HL-60/S4 (cell line): ENCODE measurements at regions not wholly inside any gene's neighbourhood (a gene's known extent, or its start where the extent isn't known, plus 50 kb on each side); places are given as distances from the start of the nearest gene placed in this dataset.

ENCODE experiments used
- in situ Hi-C: fragments of 300-500 bp; cut with MboI; formaldehyde crosslinking; loops from 2 replicates; pipeline ENCODE4 v1.14.3; 2022; ENCODE audit warnings: low sequenced_read_pairs

GRCh38 chr3:159210336-159210735 is 408.5 kb downstream of the MFSD1 start:
- in situ Hi-C loops = no loop called here

- in situ Hi-C loops = no loop called here
These were observed 414.5 kb downstream of the MFSD1 start for GRCh38 chr3:159216311-159216710.

DNA sequence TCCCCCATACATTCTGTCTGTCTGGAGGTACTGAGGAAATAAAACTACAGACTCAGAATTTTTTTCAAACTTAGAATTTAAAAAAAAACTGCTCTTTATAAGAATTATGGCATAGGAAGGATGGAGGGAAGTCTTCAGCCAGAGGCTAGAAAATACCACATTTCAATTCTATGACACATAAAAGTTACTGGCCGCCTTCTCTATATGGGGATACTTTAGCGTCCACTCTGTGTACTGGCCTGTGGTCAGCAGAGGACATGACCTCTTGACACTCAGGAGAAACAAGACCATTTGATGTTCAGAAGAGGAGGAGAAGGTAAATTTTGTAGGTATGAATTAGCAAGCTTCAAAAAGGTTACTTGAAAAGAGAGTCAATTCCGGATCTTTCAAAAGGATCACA is 417.4 kb downstream of the MFSD1 start:
- in situ Hi-C loops = no loop called here

- in situ Hi-C loops = no loop called here
These were observed 419.5 kb downstream of the MFSD1 start for GRCh38 chr3:159221335-159221734.

GRCh38 chr3:159229116-159229680 is 427.3 kb downstream of the MFSD1 start:
- in situ Hi-C loops = no loop called here

DNA sequence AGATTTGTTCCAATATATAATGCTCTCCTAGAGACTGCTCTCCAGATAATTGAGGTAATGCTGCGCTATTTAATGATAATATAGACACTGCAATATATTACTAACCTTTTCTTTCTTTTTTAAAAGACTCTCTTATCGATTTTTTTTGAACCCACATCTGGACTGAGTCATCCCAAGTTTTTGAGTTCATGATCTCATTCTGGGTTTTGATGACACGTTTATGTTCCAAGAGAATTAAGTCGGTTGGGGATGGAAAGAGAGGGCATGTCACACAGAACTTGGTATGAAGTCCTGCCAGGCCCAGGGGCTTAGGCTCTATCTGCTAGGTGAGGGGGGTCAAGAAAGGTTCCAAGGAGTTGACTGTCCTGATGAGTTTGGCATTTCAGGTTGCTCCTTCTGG is 431.1 kb downstream of the MFSD1 start:
- in situ Hi-C loops = no loop called here

- in situ Hi-C loops = no loop called here
These were observed 431.9 kb downstream of the MFSD1 start for GRCh38 chr3:159233734-159234133.

DNA sequence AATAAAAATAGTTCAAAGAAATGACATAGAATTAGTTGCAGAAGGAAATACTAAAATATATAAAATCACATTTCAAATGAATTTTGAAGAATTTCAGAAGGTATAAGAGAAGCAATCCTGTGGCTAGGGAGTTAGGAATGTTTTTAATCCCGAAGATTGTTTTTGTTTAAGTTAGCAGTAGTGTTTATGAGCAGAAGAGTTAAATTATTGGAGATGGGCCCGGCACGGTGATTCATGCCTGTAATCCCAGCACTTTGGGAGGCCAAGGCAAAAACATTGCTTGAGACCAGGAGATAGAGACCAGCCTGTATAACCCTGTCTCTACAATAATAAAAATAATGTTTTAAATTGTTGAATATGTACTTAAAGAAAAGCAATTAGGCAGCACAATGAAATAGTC is 432.5 kb downstream of the MFSD1 start:
- in situ Hi-C loops = no loop called here

- in situ Hi-C loops = no loop called here
These were observed 434.5 kb downstream of the MFSD1 start for GRCh38 chr3:159236321-159236720.

GRCh38 chr3:159237226-159237625 is 435.4 kb downstream of the MFSD1 start:
- in situ Hi-C loops = no loop called here

GRCh38 chr3:159238646-159239045 is 436.8 kb downstream of the MFSD1 start:
- in situ Hi-C loops = no loop called here

DNA sequence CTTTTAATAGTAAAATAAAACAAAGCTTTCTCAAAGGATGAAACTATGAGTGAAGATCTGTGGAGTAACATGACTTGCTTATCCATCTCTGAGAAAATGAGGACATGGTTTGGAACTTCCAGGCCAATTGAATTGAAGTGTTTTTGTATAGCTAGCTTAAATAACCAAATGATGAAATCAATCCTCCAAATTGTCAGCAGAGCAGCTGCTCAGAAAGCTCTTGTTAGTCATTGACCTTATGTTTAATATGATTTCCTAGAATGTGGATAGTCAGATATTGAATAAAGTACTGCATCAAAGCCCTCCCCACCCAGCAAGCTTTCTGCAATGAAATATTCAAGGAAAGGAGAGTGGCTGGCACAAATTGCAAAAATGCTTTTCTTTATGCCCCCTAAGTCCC is 437.2 kb downstream of the MFSD1 start:
- in situ Hi-C loops = no loop called here

DNA sequence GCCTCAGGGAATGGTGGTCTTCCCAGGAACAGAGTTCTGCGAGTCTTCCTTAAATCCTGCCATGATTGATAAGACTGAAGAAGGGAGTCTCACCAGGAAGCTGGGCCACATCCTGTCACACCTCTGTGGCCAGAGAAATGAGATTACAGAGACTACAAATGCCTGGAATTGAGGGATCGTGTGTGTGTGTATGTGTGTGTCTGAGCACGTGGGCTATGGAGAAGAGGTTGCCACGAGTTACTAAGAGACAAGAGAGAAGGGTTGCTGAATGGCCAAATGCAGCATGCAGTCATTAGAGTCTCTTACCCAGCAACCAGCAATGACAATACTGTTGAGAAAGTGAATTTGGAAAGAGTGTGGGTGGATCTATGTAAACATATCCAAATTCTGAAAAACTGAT is 443.1 kb downstream of the MFSD1 start:
- in situ Hi-C loops = no loop called here

GRCh38 chr3:159245871-159246270 is 444.0 kb downstream of the MFSD1 start:
- in situ Hi-C loops = no loop called here

- in situ Hi-C loops = no loop called here
These were observed 444.5 kb downstream of the MFSD1 start for GRCh38 chr3:159246385-159246784.

- in situ Hi-C loops = loop anchor here (10.0 to 25.0 kb wide), 3 partner anchors 405 to 1637 kb away; partner anchors contain the start of gene LXN
These were observed 447.8 kb downstream of the MFSD1 start for GRCh38 chr3:159249472-159250174.

DNA sequence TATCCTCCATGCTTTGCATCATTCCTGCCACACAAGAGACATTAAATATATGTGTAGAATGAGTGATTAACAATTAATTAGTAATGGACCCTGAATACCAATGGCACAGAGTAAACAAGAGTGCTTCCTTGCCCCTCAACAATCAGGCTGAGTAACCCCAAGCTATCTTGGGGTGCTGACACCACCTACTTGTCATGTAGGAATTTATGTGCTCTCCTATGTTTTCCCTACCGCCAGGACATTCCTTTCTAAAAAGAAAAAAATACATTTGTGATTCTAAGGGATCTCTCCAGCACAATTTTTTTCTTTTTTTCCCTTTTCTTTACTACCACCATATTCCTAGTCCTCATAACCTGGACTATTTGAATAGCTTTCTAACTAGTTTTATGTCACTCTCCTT is 449.1 kb downstream of the MFSD1 start:
- in situ Hi-C loops = loop anchor here (10.0 to 25.0 kb wide), 3 partner anchors 406 to 1639 kb away; partner anchors contain the start of gene LXN

- in situ Hi-C loops = loop anchor here (10.0 to 25.0 kb wide), 3 partner anchors 407 to 1640 kb away; partner anchors contain the start of gene LXN
These were observed 450.4 kb downstream of the MFSD1 start for GRCh38 chr3:159252274-159252673.

DNA sequence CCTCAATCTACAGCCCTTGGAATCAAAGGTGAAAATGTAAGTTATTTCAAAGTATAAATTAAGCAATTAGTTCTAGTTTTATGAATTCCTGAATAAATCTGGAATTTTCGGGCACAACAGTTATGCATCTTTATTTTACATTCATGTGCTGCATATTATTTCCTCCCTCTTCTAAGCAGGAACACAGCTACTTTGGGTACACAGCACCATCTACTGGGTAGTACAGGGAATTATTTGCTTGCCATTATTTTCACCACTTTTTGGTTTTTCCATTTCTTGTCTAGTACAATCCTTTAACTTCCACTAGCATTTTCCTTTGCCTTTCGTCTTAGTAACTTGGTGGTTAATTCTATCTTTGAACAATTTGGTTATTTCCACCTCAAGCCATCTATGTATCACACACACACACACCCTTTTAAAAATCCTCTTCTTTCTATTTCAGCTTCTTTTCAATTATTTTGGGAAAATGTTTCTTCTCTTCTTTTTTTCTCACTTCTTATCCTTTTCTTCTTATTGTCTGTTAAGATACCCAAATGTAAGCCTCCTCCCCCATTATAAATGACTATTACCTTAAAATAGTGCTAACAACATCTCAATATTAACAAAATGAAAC is 451.0 kb downstream of the MFSD1 start:
- in situ Hi-C loops = loop anchor here (10.0 to 25.0 kb wide), 3 partner anchors 408 to 1641 kb away; partner anchors contain the start of gene LXN

- in situ Hi-C loops = loop anchor here (10.0 to 25.0 kb wide), 3 partner anchors 409 to 1642 kb away; partner anchors contain the start of gene LXN
These were observed 452.0 kb downstream of the MFSD1 start for GRCh38 chr3:159253860-159254259.

DNA sequence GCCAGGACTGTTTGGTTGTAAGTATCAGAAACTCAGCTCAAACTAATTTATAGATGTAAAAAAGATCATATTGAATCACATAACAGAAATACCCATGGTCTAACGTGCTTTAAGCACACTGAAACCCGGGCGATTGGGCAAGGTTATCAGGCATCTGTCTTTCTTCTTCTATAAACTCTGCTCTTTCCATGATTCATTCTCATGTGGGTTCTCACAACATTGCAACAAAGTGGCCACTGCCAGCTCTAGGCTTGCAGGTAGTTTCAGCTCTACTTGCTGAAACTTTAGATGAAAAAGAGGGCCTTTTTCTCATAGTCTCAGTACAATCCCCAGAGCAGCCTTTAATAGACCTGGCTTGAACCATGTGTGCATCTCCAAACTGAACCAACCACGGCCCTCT is 456.1 kb downstream of the MFSD1 start:
- in situ Hi-C loops = loop anchor here (10.0 to 25.0 kb wide), 3 partner anchors 413 to 1646 kb away; partner anchors contain the start of gene LXN

GRCh38 chr3:159258934-159259333 is 457.1 kb downstream of the MFSD1 start:
- in situ Hi-C loops = loop anchor here (10.0 to 25.0 kb wide), 3 partner anchors 414 to 1647 kb away; partner anchors contain the start of gene LXN
